Naive thymus-derived CD8-positive, alpha-beta T cell (primary cell): ENCODE measurements at regions not wholly inside any gene's neighbourhood (a gene's known extent, or its start where the extent isn't known, plus 50 kb on each side); places are given as distances from the start of the nearest gene placed in this dataset.

ENCODE experiments used
- ATAC-seq, 2 donors: fragments of 150-1000 bp; cut with Tn5 transposase in 1 of 2; sonication (Bioruptor Pico), chemical (Tn5 transposase) in 1 of 2; 1 replicate in 1 of 2; 2 replicates in 1 of 2; pipeline ENCODE4 v1.10.0; 2021; ENCODE audit warnings: mild to moderate bottlenecking in 2 of 2, moderate library complexity in 2 of 2
- POLR2A ChIA-PET: fragments of 350-600 bp; sonication (Branson Sonifier 250); formaldehyde crosslinking; loops from one replicate; lab custom pipeline; 2021; ENCODE audit warnings: antibody characterized with exemption; lab: Charles Lee
- DNase-seq, 10 donors: peaks; one replicate each; pipeline versions ENCODE4 v3.0.0 to v3.0.0-alpha.2; 2020 to 2022
- H3K27ac Mint-ChIP-seq, 10 donors: one replicate each; pipeline ENCODE4 v1.8.0; 2020 to 2022; ENCODE audit warnings: mild to moderate bottlenecking in 10 of 10, mixed read lengths in 10 of 10, moderate library complexity in 4 of 10, inconsistent platforms in 1 of 10
- H3K27me3 Mint-ChIP-seq, 5 donors: one replicate each; pipeline ENCODE4 v1.8.0; 2021 to 2022; ENCODE audit warnings: mixed read lengths in 5 of 5
- H3K36me3 Mint-ChIP-seq, 3 donors: one replicate each; pipeline ENCODE4 v1.8.0; 2020 to 2022; ENCODE audit warnings: mixed read lengths in 3 of 3, mild to moderate bottlenecking in 2 of 3, inconsistent platforms in 1 of 3
- H3K4me1 Mint-ChIP-seq, 4 donors: one replicate each; pipeline ENCODE4 v1.8.0; 2021 to 2022; ENCODE audit warnings: mixed read lengths in 4 of 4
- H3K4me3 Mint-ChIP-seq, 10 donors: one replicate each; pipeline ENCODE4 v1.8.0; 2020 to 2022; ENCODE audit warnings: mild to moderate bottlenecking in 10 of 10, mixed read lengths in 10 of 10, moderate library complexity in 6 of 10, inconsistent platforms in 1 of 10
- H3K9me3 Mint-ChIP-seq, 9 donors: one replicate each; pipeline ENCODE4 v1.8.0; 2020 to 2022; ENCODE audit warnings: mixed read lengths in 9 of 9, mild to moderate bottlenecking in 3 of 9, inconsistent platforms in 1 of 9, moderate library complexity in 1 of 9

- DNase-seq (no peak), ATAC-seq (no peak)
- Mint-ChIP-seq H3K27me3 (no peaks in the 10 kb centered on the region), H3K27ac (no peak overlapping the region), H3K9me3 (peaks cover 0 to 15% (median 4%) of the 10 kb centered on the region in 9 donors), H3K4me3 (no peak overlapping the region), H3K4me1 (no peaks in the 10 kb centered on the region), H3K36me3 (no peaks in the 10 kb centered on the region)
- POLR2A ChIA-PET: no interaction called here
Measured at GRCh38 chr4:136946307-136946907, 585.9 kb downstream of the PCDH18 start.

GRCh38 chr4:136939781-136940180, 592.5 kb downstream of the PCDH18 start:
- no peaks in the 10 kb centered on the region for H3K27me3 Mint-ChIP-seq
- H3K36me3 Mint-ChIP-seq: no peaks in the 10 kb centered on the region
- POLR2A ChIA-PET: no interaction called here
- no peak for ATAC-seq
- no peak overlapping the region for H3K4me3 Mint-ChIP-seq
- no peak overlapping the region for H3K27ac Mint-ChIP-seq
- H3K4me1 Mint-ChIP-seq: no peaks in the 10 kb centered on the region
- DNase-seq: no peak
- peaks cover 0 to 14% (median 0%) of the 10 kb centered on the region in 9 donors for H3K9me3 Mint-ChIP-seq

- POLR2A ChIA-PET: no interaction called here
- Mint-ChIP-seq H3K9me3 (peaks cover 0 to 13% (median 0%) of the 10 kb centered on the region in 9 donors), H3K36me3 (no peaks in the 10 kb centered on the region), H3K27me3 (no peaks in the 10 kb centered on the region), H3K4me1 (no peaks in the 10 kb centered on the region), H3K4me3 (no peak overlapping the region), H3K27ac (no peak overlapping the region)
- no peak for ATAC-seq
- no peak for DNase-seq
Measured at GRCh38 chr4:136935871-136936270, 596.4 kb downstream of the PCDH18 start.

- H3K27ac Mint-ChIP-seq: no peak overlapping the region
- ATAC-seq: no peak
- no peak for DNase-seq
- H3K27me3 Mint-ChIP-seq: no peaks in the 10 kb centered on the region
- H3K4me3 Mint-ChIP-seq: no peak overlapping the region
- POLR2A ChIA-PET: no interaction called here
- H3K4me1 Mint-ChIP-seq: no peaks in the 10 kb centered on the region
- H3K36me3 Mint-ChIP-seq: no peaks in the 10 kb centered on the region
- H3K9me3 Mint-ChIP-seq: peaks cover 0 to 13% (median 0%) of the 10 kb centered on the region in 9 donors
Measured at GRCh38 chr4:136935305-136935704, 597.0 kb downstream of the PCDH18 start.

- no peak for ATAC-seq
- H3K4me1 Mint-ChIP-seq: no peaks in the 10 kb centered on the region
- DNase-seq: no peak
- POLR2A ChIA-PET: no interaction called here
- no peaks in the 10 kb centered on the region for H3K27me3 Mint-ChIP-seq
- H3K4me3 Mint-ChIP-seq: no peak overlapping the region
- no peaks in the 10 kb centered on the region for H3K36me3 Mint-ChIP-seq
- H3K27ac Mint-ChIP-seq: no peak overlapping the region
- H3K9me3 Mint-ChIP-seq: peaks cover 0 to 6% (median 0%) of the 10 kb centered on the region in 9 donors
Measured at GRCh38 chr4:136934601-136935000, 597.7 kb downstream of the PCDH18 start.

GRCh38 chr4:136931781-136932180, 600.5 kb downstream of the PCDH18 start:
- ATAC-seq (no peak), DNase-seq (no peak)
- POLR2A ChIA-PET: no interaction called here
- no peaks in the 10 kb centered on the region for H3K4me1 Mint-ChIP-seq
- no peaks in the 10 kb centered on the region for H3K36me3 Mint-ChIP-seq
- H3K9me3 Mint-ChIP-seq: peaks cover 0 to 11% (median 4%) of the 10 kb centered on the region in 9 donors
- H3K27me3 Mint-ChIP-seq: peaks cover 0 to 1% (median 0%) of the 10 kb centered on the region in 5 donors
- H3K27ac Mint-ChIP-seq: no peak overlapping the region
- H3K4me3 Mint-ChIP-seq: no peak overlapping the region

GRCh38 chr4:136928957-136929411, 603.3 kb downstream of the PCDH18 start:
- POLR2A ChIA-PET: no interaction called here
- peaks cover 0 to 12% (median 7%) of the 10 kb centered on the region in 9 donors for H3K9me3 Mint-ChIP-seq
- no peaks in the 10 kb centered on the region for H3K36me3 Mint-ChIP-seq
- no peaks in the 10 kb centered on the region for H3K4me1 Mint-ChIP-seq
- H3K27ac Mint-ChIP-seq: no peak overlapping the region
- ATAC-seq (no peak), DNase-seq (no peak)
- peaks cover 0 to 1% (median 0%) of the 10 kb centered on the region in 5 donors for H3K27me3 Mint-ChIP-seq
- no peak overlapping the region for H3K4me3 Mint-ChIP-seq

- DNase-seq (no peak), ATAC-seq (no peak)
- Mint-ChIP-seq H3K27me3 (peaks cover 0 to 1% (median 0%) of the 10 kb centered on the region in 5 donors), H3K36me3 (no peaks in the 10 kb centered on the region), H3K27ac (no peak overlapping the region), H3K4me1 (no peaks in the 10 kb centered on the region), H3K9me3 (peaks cover 0 to 12% (median 7%) of the 10 kb centered on the region in 9 donors), H3K4me3 (no peak overlapping the region)
- POLR2A ChIA-PET: no interaction called here
Measured at GRCh38 chr4:136927172-136927571, 605.1 kb downstream of the PCDH18 start.

GRCh38 chr4:136925203-136925602, 607.1 kb downstream of the PCDH18 start:
- Mint-ChIP-seq H3K36me3 (no peaks in the 10 kb centered on the region), H3K4me1 (no peaks in the 10 kb centered on the region), H3K9me3 (peaks cover 0 to 16% (median 7%) of the 10 kb centered on the region in 9 donors), H3K4me3 (no peak overlapping the region), H3K27ac (no peak overlapping the region), H3K27me3 (peaks cover 0 to 1% (median 0%) of the 10 kb centered on the region in 5 donors)
- no peak for DNase-seq
- POLR2A ChIA-PET: no interaction called here
- ATAC-seq: no peak

- Mint-ChIP-seq H3K9me3 (peaks cover 0 to 9% (median 0%) of the 10 kb centered on the region in 9 donors), H3K4me1 (no peaks in the 10 kb centered on the region), H3K27me3 (peaks cover 0 to 1% (median 0%) of the 10 kb centered on the region in 5 donors), H3K36me3 (no peaks in the 10 kb centered on the region), H3K27ac (no peak overlapping the region), H3K4me3 (no peak overlapping the region)
- DNase-seq (no peak), ATAC-seq (no peak)
- POLR2A ChIA-PET: no interaction called here
Measured at GRCh38 chr4:136922066-136922465, 610.2 kb downstream of the PCDH18 start.

GRCh38 chr4:136920092-136920881, 612.0 kb downstream of the PCDH18 start:
- Mint-ChIP-seq H3K36me3 (no peaks in the 10 kb centered on the region), H3K27ac (no peak overlapping the region), H3K9me3 (peaks cover 0 to 5% (median 0%) of the 10 kb centered on the region in 9 donors), H3K4me1 (no peaks in the 10 kb centered on the region), H3K4me3 (no peak overlapping the region), H3K27me3 (no peaks in the 10 kb centered on the region)
- POLR2A ChIA-PET: no interaction called here
- ATAC-seq: no peak
- DNase-seq: no peak

- no peaks in the 10 kb centered on the region for H3K36me3 Mint-ChIP-seq
- no peak for ATAC-seq
Measured at GRCh38 chr4:136918772-136919171, 613.5 kb downstream of the PCDH18 start.

GRCh38 chr4:136917312-136918110, 614.8 kb downstream of the PCDH18 start:
- POLR2A ChIA-PET: no interaction called here
- no peak for ATAC-seq
- peaks cover 0 to 9% (median 0%) of the 10 kb centered on the region in 9 donors for H3K9me3 Mint-ChIP-seq

More at GRCh38 chr4:136918772-136919171, 613.5 kb downstream of the PCDH18 start:
- H3K4me3 Mint-ChIP-seq: no peak overlapping the region
- H3K9me3 Mint-ChIP-seq: peaks cover 0 to 5% (median 0%) of the 10 kb centered on the region in 9 donors
- no peak for DNase-seq
- POLR2A ChIA-PET: no interaction called here
- no peaks in the 10 kb centered on the region for H3K27me3 Mint-ChIP-seq
- H3K4me1 Mint-ChIP-seq: no peaks in the 10 kb centered on the region
- H3K27ac Mint-ChIP-seq: no peak overlapping the region

More at GRCh38 chr4:136917312-136918110, 614.8 kb downstream of the PCDH18 start:
- no peaks in the 10 kb centered on the region for H3K4me1 Mint-ChIP-seq
- DNase-seq: no peak
- no peaks in the 10 kb centered on the region for H3K36me3 Mint-ChIP-seq
- no peak overlapping the region for H3K4me3 Mint-ChIP-seq
- H3K27me3 Mint-ChIP-seq: no peaks in the 10 kb centered on the region
- no peak overlapping the region for H3K27ac Mint-ChIP-seq
